ENCODE measurements at regions not wholly inside any gene's neighbourhood (a gene's known extent, or its start where the extent isn't known, plus 50 kb on each side); places are given as distances from the start of the nearest gene placed in this dataset.
"Not testable (repeated sequence)": the region's sequence is repeated elsewhere in the genome, so short reads cannot be mapped to it uniquely, and the experiment has no call there.

DNA sequence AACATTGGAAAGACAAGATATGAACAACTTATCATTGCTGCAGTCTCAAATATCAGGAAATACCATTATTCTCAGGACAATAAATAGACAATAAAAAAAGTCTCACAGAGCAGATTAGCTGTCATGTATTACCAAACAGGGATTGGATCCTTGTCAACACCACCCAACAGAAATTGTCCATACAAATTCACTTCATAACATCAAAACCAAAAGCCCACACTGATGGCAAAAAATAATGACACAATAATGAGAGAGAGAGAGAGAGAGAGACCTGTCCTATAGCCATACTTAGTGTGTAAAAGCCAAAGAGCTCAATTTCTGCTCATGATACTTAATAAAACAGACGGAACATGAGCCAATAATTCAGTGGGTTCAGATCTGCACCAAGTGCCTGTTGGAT is 96.5 kb downstream of the PPIAL4G start:
- Mint-ChIP-seq H3K4me1 (peaks cover 25% of the 10 kb centered on the region), H3K4me3 (no peak overlapping the region), H3K36me3 (peaks cover 4% of the 10 kb centered on the region), H3K27me3 (ENCODE audit: insufficient read depth, low read depth) (peaks cover 12% of the 10 kb centered on the region), H3K9me3 (peaks cover 38% of the 10 kb centered on the region), H3K27ac (no peak overlapping the region)
- no peaks in the 10 kb centered on the region for H3K4me1 ChIP-seq
- no peaks in the 10 kb centered on the region for H3K36me3 ChIP-seq
- H3K9ac ChIP-seq, result no peak overlapping the region
- no peak overlapping the region for H3K27ac ChIP-seq
- no peak for TF ChIP-seq EZH2 (IDR thresholded peaks at IDR 0.05)
- no peak for TF ChIP-seq EZH2phosphoT487 (IDR thresholded peaks at IDR 0.05)
- TF ChIP-seq CTCF (IDR thresholded peaks at IDR 0.05), result no peak
- no peaks in the 10 kb centered on the region for H3K9me3 ChIP-seq (ENCODE audit: low read depth)
- H2AFZ ChIP-seq (replicated peaks), result no peak overlapping the region
- peaks cover 17% of the 10 kb centered on the region for H3F3A ChIP-seq (ENCODE audit: low read depth)
- H3K4me2 ChIP-seq, result no peak overlapping the region
- no peak for DNase-seq (ENCODE audit: low spot score)
- no peaks in the 10 kb centered on the region for H3K27me3 ChIP-seq
- no peaks in the 10 kb centered on the region for H3K79me2 ChIP-seq (ENCODE audit: low read depth)
- no peaks in the 10 kb centered on the region for H4K20me1 ChIP-seq (ENCODE audit: low read depth)
- H3K4me3 ChIP-seq, result no peak overlapping the region

- H4K20me1 ChIP-seq (ENCODE audit: low read depth); H3K4me2 ChIP-seq; H3K36me3 ChIP-seq; H2AFZ ChIP-seq (replicated peaks); H3K4me3 Mint-ChIP-seq; H3K4me1 ChIP-seq; DNase-seq (ENCODE audit: low spot score); H3K4me3 ChIP-seq; H3K9me3 ChIP-seq (ENCODE audit: low read depth); H3K27ac ChIP-seq; H3K9ac ChIP-seq; H3K79me2 ChIP-seq (ENCODE audit: low read depth); H3K27me3 ChIP-seq; H3K36me3 Mint-ChIP-seq: not testable (repeated sequence)
- Mint-ChIP-seq H3K9me3 (peaks cover 38% of the 10 kb centered on the region), H3K27me3 (ENCODE audit: insufficient read depth, low read depth) (peaks cover 12% of the 10 kb centered on the region), H3K27ac (peak overlapping the region; percentile 91), H3K4me1 (peaks cover 25% of the 10 kb centered on the region)
- H3F3A ChIP-seq (ENCODE audit: low read depth), result peaks cover 17% of the 10 kb centered on the region
These were observed 97.1 kb downstream of the PPIAL4G start for GRCh38 chr1:148386031-148386398.

DNA sequence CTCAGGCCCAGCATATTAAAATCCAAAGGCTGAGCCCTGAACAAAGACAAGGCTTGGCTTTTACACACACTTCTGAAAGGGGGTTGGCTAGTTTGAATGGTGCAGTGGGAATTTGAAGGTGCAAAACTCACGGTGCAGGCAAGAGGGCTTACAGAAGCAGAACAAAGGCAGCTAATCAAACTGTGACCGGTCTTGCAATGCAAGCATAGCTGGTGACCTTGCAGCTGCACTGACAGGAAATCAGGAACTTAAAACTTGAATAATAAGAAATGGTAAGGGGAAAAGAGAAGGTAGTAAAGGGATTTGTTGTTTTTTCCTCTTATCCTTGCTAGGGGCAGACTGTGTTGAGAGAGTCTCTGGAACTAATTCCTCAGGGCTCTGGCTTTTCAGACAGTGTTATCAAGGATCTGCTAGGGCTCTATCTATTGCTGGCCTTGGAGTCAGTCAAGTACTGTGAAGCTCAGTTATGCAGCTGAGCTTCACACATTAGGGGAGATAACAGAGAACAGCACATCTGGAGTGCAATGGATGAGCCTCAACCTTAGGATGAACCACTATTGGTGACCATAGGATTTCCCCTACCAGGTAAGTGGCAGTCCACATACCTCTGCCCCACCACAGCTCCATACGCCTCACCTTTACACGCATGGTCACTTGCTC is 97.6 kb downstream of the PPIAL4G start:
- Histone ChIP-seq H3K4me3 (no peak overlapping the region), H3K4me2 (no peak overlapping the region), H3F3A (ENCODE audit: low read depth) (peaks cover 17% of the 10 kb centered on the region), H3K9me3 (ENCODE audit: low read depth) (no peaks in the 10 kb centered on the region), H3K9ac (no peak overlapping the region), H3K4me1 (no peaks in the 10 kb centered on the region), H3K27me3 (peaks cover under 1% of the 10 kb centered on the region), H2AFZ (replicated peaks) (no peak overlapping the region), H4K20me1 (ENCODE audit: low read depth) (no peaks in the 10 kb centered on the region), H3K27ac (no peak overlapping the region), H3K36me3 (no peaks in the 10 kb centered on the region), H3K79me2 (ENCODE audit: low read depth) (no peaks in the 10 kb centered on the region)
- TF ChIP-seq EZH2phosphoT487 (IDR thresholded peaks at IDR 0.05) (no peak), CTCF (IDR thresholded peaks at IDR 0.05) (no peak), EZH2 (IDR thresholded peaks at IDR 0.05) (no peak)
- Mint-ChIP-seq H3K9me3 (peaks cover 38% of the 10 kb centered on the region), H3K27me3 (ENCODE audit: insufficient read depth, low read depth) (peaks cover 12% of the 10 kb centered on the region), H3K36me3 (peaks cover 4% of the 10 kb centered on the region), H3K27ac (peak overlapping the region; percentile 91), H3K4me1 (peaks cover 25% of the 10 kb centered on the region), H3K4me3 (no peak overlapping the region)
- no peak for DNase-seq (ENCODE audit: low spot score)

GRCh38 chr1:148383966-148384365 is 99.1 kb downstream of the PPIAL4G start:
- peaks cover 10% of the 10 kb centered on the region for H3K27me3 Mint-ChIP-seq (ENCODE audit: insufficient read depth, low read depth)

More at GRCh38 chr1:148383966-148384365, 99.1 kb downstream of the PPIAL4G start:
- no peaks in the 10 kb centered on the region for H3K79me2 ChIP-seq (ENCODE audit: low read depth)
- DNase-seq (ENCODE audit: low spot score), result no peak
- H3K4me1 ChIP-seq, result peaks cover 3% of the 10 kb centered on the region
- no peak overlapping the region for H2AFZ ChIP-seq (replicated peaks)
- H3K27me3 ChIP-seq, result peaks cover 11% of the 10 kb centered on the region
- Mint-ChIP-seq H3K4me3 (no peak overlapping the region), H3K9me3 (peaks cover 34% of the 10 kb centered on the region), H3K36me3 (peaks cover 2% of the 10 kb centered on the region), H3K27ac (no peak overlapping the region), H3K4me1 (peaks cover 25% of the 10 kb centered on the region)
- H4K20me1 ChIP-seq (ENCODE audit: low read depth), result no peaks in the 10 kb centered on the region
- no peaks in the 10 kb centered on the region for H3K9me3 ChIP-seq (ENCODE audit: low read depth)
- TF ChIP-seq EZH2 (IDR thresholded peaks at IDR 0.05) (no peak), CTCF (IDR thresholded peaks at IDR 0.05) (no peak), EZH2phosphoT487 (IDR thresholded peaks at IDR 0.05) (no peak)
- H3K4me2 ChIP-seq, result no peak overlapping the region
- no peaks in the 10 kb centered on the region for H3K36me3 ChIP-seq
- H3F3A ChIP-seq (ENCODE audit: low read depth), result peaks cover 17% of the 10 kb centered on the region
- H3K4me3 ChIP-seq, result no peak overlapping the region
- H3K27ac ChIP-seq, result no peak overlapping the region
- no peak overlapping the region for H3K9ac ChIP-seq

Measured in neural progenitor cell (in vitro differentiated cells).